ENCODE measurements at regions not wholly inside any gene's neighbourhood (a gene's known extent, or its start where the extent isn't known, plus 50 kb on each side); places are given as distances from the start of the nearest gene placed in this dataset.
A peak's percentile ranks its signal among the peaks of the same experiment; 100 is the strongest.

- DNase-seq, result no peak
- Histone ChIP-seq H3K36me3 (no peaks in the 10 kb centered on the region), H3K27ac (no peak overlapping the region), H3K9me3 (no peaks in the 10 kb centered on the region), H3K4me3 (replicated peaks in 1 of 3) (no peak overlapping the region), H3K27me3 (no peaks in the 10 kb centered on the region), H3K4me1 (no peaks in the 10 kb centered on the region)
- TF ChIP-seq CTCF (IDR thresholded peaks at IDR 0.05) (no peak), POLR2A (IDR thresholded peaks at IDR 0.05) (no peak)
- intact Hi-C loops (cut with DNase I), result no loop called here
- WGBS, 2 donors, result 90 to 92% methylated on average over 1 of the region's 1 CpG
These were observed 248.5 kb downstream of the SNCA start for GRCh38 chr4:89588421-89588820.

GRCh38 chr4:89587364-89587763, 249.6 kb downstream of the SNCA start:
- TF ChIP-seq CTCF (IDR thresholded peaks at IDR 0.05) (no peak), POLR2A (IDR thresholded peaks at IDR 0.05) (no peak)
- no peak overlapping the region for H3K4me3 ChIP-seq (replicated peaks in 1 of 3)
- H3K4me1 ChIP-seq, result no peaks in the 10 kb centered on the region
- H3K27ac ChIP-seq, result no peak overlapping the region
- intact Hi-C loops (cut with DNase I), result no loop called here
- WGBS, 2 donors, result 77 to 81% methylated on average over 2 of the region's 2 CpGs
- no peak for DNase-seq
- no peaks in the 10 kb centered on the region for H3K36me3 ChIP-seq
- no peaks in the 10 kb centered on the region for H3K9me3 ChIP-seq
- no peaks in the 10 kb centered on the region for H3K27me3 ChIP-seq

- no peak overlapping the region for H3K27ac ChIP-seq
- H3K4me1 ChIP-seq, result no peaks in the 10 kb centered on the region
- no peak for DNase-seq
- intact Hi-C loops (cut with DNase I), result no loop called here
- TF ChIP-seq POLR2A (IDR thresholded peaks at IDR 0.05) (no peak), CTCF (IDR thresholded peaks at IDR 0.05) (peak in 2 of 6 experiments; percentile 32 to 35)
- H3K4me3 ChIP-seq (replicated peaks in 1 of 3), result no peak overlapping the region
- H3K27me3 ChIP-seq, result no peaks in the 10 kb centered on the region
- H3K9me3 ChIP-seq, result no peaks in the 10 kb centered on the region
- 57 to 58% methylated on average over 2 of the region's 2 CpGs for WGBS, 2 donors
- no peaks in the 10 kb centered on the region for H3K36me3 ChIP-seq
These were observed 250.1 kb downstream of the SNCA start for GRCh38 chr4:89586864-89587263.

GRCh38 chr4:89586318-89586717, 250.6 kb downstream of the SNCA start:
- no peaks in the 10 kb centered on the region for H3K9me3 ChIP-seq
- no peaks in the 10 kb centered on the region for H3K36me3 ChIP-seq
- H3K4me1 ChIP-seq, result no peaks in the 10 kb centered on the region
- no peak overlapping the region for H3K27ac ChIP-seq
- DNase-seq, result no peak
- 50 to 53% methylated on average over 3 of the region's 3 CpGs for WGBS, 2 donors
- no peak for TF ChIP-seq POLR2A (IDR thresholded peaks at IDR 0.05)
- no peak for TF ChIP-seq CTCF (IDR thresholded peaks at IDR 0.05)
- H3K27me3 ChIP-seq, result no peaks in the 10 kb centered on the region
- no peak overlapping the region for H3K4me3 ChIP-seq (replicated peaks in 1 of 3)
- intact Hi-C loops (cut with DNase I), result no loop called here

GRCh38 chr4:89582756-89583505, 254.0 kb downstream of the SNCA start:
- Histone ChIP-seq H3K27ac (no peak overlapping the region), H3K27me3 (no peaks in the 10 kb centered on the region), H3K4me1 (no peaks in the 10 kb centered on the region), H3K9me3 (no peaks in the 10 kb centered on the region), H3K4me3 (replicated peaks in 1 of 3) (no peak overlapping the region), H3K36me3 (no peaks in the 10 kb centered on the region)
- WGBS, 2 donors, result 91 to 92% methylated on average over 5 of the region's 5 CpGs
- no peak for DNase-seq
- intact Hi-C loops (cut with DNase I), result no loop called here
- TF ChIP-seq CTCF (IDR thresholded peaks at IDR 0.05), result no peak
- no peak for TF ChIP-seq POLR2A (IDR thresholded peaks at IDR 0.05)

Data from thyroid gland (tissue), 4 donors.